GM13976 (cell line): ENCODE measurements at regions not wholly inside any gene's neighbourhood (a gene's known extent, or its start where the extent isn't known, plus 50 kb on each side); places are given as distances from the start of the nearest gene placed in this dataset.

ENCODE experiments used
- DNase-seq: peaks from one replicate; pipeline ENCODE4 v3.0.0; 2012; ENCODE audit warnings: low spot score
- in situ Hi-C: fragments of 300-500 bp; cut with MboI; formaldehyde crosslinking; loops from one replicate; pipeline ENCODE4 v1.12.0; 2022; ENCODE audit warnings: low sequenced_read_pairs, mixed read lengths, inconsistent platforms; ENCODE audit not compliant: unreplicated experiment
- TF ChIP-seq, protein P1 (sequence below): IDR thresholded peaks from 2 replicates; pipeline ENCODE4 v1.5.1; 2012; ENCODE audit warnings: borderline replicate concordance, mild to moderate bottlenecking; ENCODE audit not compliant: insufficient read depth; ENCODE audit errors: extremely low read depth, missing control alignments, control extremely low read depth

GRCh38 chr5:89478851-89479250 lies 595.9 kb upstream of the MEF2C start:
- TF ChIP-seq, protein P1, sequence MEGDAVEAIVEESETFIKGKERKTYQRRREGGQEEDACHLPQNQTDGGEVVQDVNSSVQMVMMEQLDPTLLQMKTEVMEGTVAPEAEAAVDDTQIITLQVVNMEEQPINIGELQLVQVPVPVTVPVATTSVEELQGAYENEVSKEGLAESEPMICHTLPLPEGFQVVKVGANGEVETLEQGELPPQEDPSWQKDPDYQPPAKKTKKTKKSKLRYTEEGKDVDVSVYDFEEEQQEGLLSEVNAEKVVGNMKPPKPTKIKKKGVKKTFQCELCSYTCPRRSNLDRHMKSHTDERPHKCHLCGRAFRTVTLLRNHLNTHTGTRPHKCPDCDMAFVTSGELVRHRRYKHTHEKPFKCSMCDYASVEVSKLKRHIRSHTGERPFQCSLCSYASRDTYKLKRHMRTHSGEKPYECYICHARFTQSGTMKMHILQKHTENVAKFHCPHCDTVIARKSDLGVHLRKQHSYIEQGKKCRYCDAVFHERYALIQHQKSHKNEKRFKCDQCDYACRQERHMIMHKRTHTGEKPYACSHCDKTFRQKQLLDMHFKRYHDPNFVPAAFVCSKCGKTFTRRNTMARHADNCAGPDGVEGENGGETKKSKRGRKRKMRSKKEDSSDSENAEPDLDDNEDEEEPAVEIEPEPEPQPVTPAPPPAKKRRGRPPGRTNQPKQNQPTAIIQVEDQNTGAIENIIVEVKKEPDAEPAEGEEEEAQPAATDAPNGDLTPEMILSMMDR, result no peak
- in situ Hi-C loops, result no loop called here
- no peak for DNase-seq

GRCh38 chr5:89473196-89473595 lies 590.2 kb upstream of the MEF2C start:
- in situ Hi-C loops, result no loop called here
- TF ChIP-seq, protein P1, result no peak
- no peak for DNase-seq

DNA sequence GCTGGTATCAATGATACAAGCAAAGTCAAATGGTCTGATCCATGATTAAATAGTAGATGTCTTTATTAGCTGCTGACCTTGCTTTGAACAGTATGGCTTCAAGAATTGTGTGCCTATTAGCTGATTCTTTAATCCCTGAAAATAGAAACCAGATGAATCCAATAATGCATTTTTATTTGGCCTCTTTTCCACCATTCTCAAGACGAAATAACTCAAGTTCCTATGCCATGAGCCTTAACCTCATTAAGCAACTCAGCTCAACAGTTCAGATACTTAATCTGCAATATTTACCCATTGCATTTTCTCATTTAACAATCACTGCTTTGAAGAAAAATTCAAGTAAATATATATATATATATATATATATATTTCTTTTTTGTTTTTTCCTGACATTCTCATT lies 588.6 kb upstream of the MEF2C start:
- in situ Hi-C loops, result no loop called here
- TF ChIP-seq, protein P1, result no peak
- no peak for DNase-seq

GRCh38 chr5:89471115-89471514 lies 588.1 kb upstream of the MEF2C start:
- no peak for DNase-seq
- TF ChIP-seq, protein P1, result no peak
- in situ Hi-C loops, result no loop called here

DNA sequence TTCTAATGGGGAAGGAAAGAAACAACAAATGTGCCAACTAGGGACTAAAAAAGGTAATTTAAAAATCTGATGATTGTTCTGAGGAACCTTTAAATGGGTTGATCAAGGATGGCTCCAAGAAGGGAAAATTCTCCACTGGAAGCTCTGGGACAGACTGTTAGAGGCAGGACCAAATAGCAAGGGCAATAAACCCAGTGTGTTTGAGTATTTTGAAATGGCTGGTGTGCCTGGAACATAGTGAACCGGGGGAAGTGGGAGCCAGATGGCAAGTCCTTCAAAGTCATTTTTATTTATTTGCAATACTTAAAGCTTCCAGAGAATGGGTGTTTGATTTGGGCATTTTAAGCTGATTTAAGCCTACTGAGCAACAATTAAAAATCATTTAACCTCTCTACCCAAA lies 587.7 kb upstream of the MEF2C start:
- in situ Hi-C loops, result no loop called here
- TF ChIP-seq, protein P1, result no peak
- DNase-seq, result no peak

- no peak for DNase-seq
- TF ChIP-seq, protein P1, result no peak
- in situ Hi-C loops, result no loop called here
These were observed 575.3 kb upstream of the MEF2C start for GRCh38 chr5:89458332-89458656.
